ENCODE measurements at regions not wholly inside any gene's neighbourhood (a gene's known extent, or its start where the extent isn't known, plus 50 kb on each side); places are given as distances from the start of the nearest gene placed in this dataset.

DNA sequence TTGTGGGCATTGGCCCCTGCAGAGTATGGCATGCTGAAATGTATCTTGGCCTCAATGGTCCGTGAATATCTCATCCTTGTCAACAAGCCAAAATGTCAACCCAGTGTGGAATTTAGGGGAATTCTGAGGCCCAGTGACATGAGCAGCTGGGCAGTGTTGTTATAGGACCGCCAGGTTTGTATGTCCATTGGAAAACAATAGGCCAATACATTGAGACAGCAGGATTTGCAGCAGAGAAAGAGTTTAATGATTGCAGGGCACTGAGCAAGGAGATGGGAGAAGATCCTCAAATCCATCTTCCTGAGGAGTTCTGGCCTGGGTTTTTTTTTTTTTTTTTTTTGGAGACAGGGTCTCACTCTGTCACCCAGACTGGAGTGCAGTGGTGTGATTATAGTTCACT lies 95.7 kb upstream of the BAIAP2L1 start:
- no peak for DNase-seq (ENCODE audit: low read depth in 1 of 2, low spot score in 2 of 2)
- H4K8ac ChIP-seq (ENCODE audit: extremely low read depth, insufficient read depth, low read length) = no peak overlapping the region
- no peak overlapping the region for H3K4ac ChIP-seq (replicated peaks; ENCODE audit: insufficient read length, low read depth, low read length)
- no peaks in the 10 kb centered on the region for H3K79me1 ChIP-seq (ENCODE audit: low read depth, low read length)
- no peaks in the 10 kb centered on the region for H3K36me3 ChIP-seq (ENCODE audit: control insufficient read depth in 2 of 4, insufficient read depth in 4 of 4, low read length in 3 of 4)
- H4K20me1 ChIP-seq (replicated peaks in 1 of 2; ENCODE audit: control insufficient read depth in 1 of 2, insufficient read depth in 2 of 2, low read length in 2 of 2) = no peaks in the 10 kb centered on the region
- no peak overlapping the region for H3K56ac ChIP-seq (replicated peaks; ENCODE audit: insufficient read length, low read depth, low read length)
- TF ChIP-seq SIX5 (IDR thresholded peaks at IDR 0.05; ENCODE audit: low read depth, low read length) (no peak), TAF1 (IDR thresholded peaks at IDR 0.05; ENCODE audit: low read depth, low read length) (no peak), NANOG (IDR thresholded peaks at IDR 0.05; ENCODE audit: insufficient read depth, low read depth, low read length, poor library complexity, severe bottlenecking) (no peak)
- H2AK5ac ChIP-seq (ENCODE audit: low read depth, low read length) = no peak overlapping the region
- no peak overlapping the region for H4K91ac ChIP-seq (replicated peaks; ENCODE audit: insufficient read length, low read length)
- no peak overlapping the region for H3K18ac ChIP-seq (ENCODE audit: extremely low read depth, low read length)
- ChIA-PET CTCF (ENCODE audit: partially characterized antibody) (interaction anchor here (0.6 to 1.2 kb wide), 3 partner anchors 37 to 146 kb away, joined by 3 to 4 read pairs (median 3); no protein-coding TSS in a partner anchor), POLR2A (ENCODE audit: partially characterized antibody) (interaction anchor here (0.7 kb wide), 1 partner anchor 380 kb away, joined by 4 read pairs; no protein-coding TSS in a partner anchor)
- H2BK20ac ChIP-seq (ENCODE audit: low read length) = no peak overlapping the region
- no peak overlapping the region for H2BK5ac ChIP-seq (ENCODE audit: low read depth, low read length)
- no peak overlapping the region for H2BK15ac ChIP-seq (ENCODE audit: low read length)
- peaks cover 4 to 6% of the 10 kb centered on the region in 2 experiments; a peak in 3 of 4 replicates for H3K9me3 ChIP-seq (ENCODE audit: insufficient read depth in 2 of 2, low read depth in 1 of 2, low read length in 1 of 2)
- no peaks in the 10 kb centered on the region for H3K4me1 ChIP-seq (replicated peaks in 1 of 4; ENCODE audit: control insufficient read depth in 3 of 4, insufficient read depth in 4 of 4, low read length in 3 of 4)
- H3K79me2 ChIP-seq (ENCODE audit: control insufficient read depth in 1 of 2, insufficient read depth in 2 of 2, low read length in 2 of 2) = no peaks in the 10 kb centered on the region
- H3K27me3 ChIP-seq (replicated peaks in 1 of 4; ENCODE audit: control insufficient read depth in 3 of 4, extremely low read depth in 1 of 4, insufficient read depth in 3 of 4, low read length in 3 of 4) = no peaks in the 10 kb centered on the region
- H3K9ac ChIP-seq (replicated peaks in 1 of 4; ENCODE audit: extremely low read depth in 1 of 4, low read depth in 3 of 4, low read length in 3 of 4) = no peak overlapping the region
- no peaks in the 10 kb centered on the region for H3K23me2 ChIP-seq (ENCODE audit: low read depth, low read length)
- H3K4me3 ChIP-seq (ENCODE audit: extremely low read depth in 1 of 4, insufficient read depth in 2 of 4, low read depth in 3 of 4, low read length in 4 of 4) = no peak overlapping the region
- no peak overlapping the region for H3K23ac ChIP-seq (ENCODE audit: insufficient read length)
- H3K4me2 ChIP-seq (ENCODE audit: insufficient read depth in 1 of 2, low read depth in 2 of 2, low read length in 2 of 2) = no peak overlapping the region
- H2AFZ ChIP-seq (ENCODE audit: low read length) = no peak overlapping the region
- no peak overlapping the region for H2BK120ac ChIP-seq (replicated peaks; ENCODE audit: low read depth, low read length)
- 89% methylated on average over 2 of the region's 2 CpGs; no CpG with 5 or more reads in 1 of the 2 experiments for WGBS, 2 experiments (ENCODE audit: extremely low coverage in 1 of 2, insufficient coverage in 1 of 2, insufficient read length in 1 of 2, insufficient replicate concordance in 2 of 2, low coverage in 1 of 2, low lambda C conversion rate in 2 of 2, missing lambda C conversion rate in 1 of 2)
- FAIRE-seq = no peak
- no peak overlapping the region for H3K27ac ChIP-seq (ENCODE audit: low read depth, low read length)
- no peak overlapping the region for H4K5ac ChIP-seq (ENCODE audit: insufficient read length, low read depth, low read length)
- H3K14ac ChIP-seq (ENCODE audit: insufficient read length) = no peak overlapping the region
- H2BK12ac ChIP-seq (ENCODE audit: low read depth, low read length) = no peak overlapping the region
